GM12878 (cell line): ENCODE measurements at regions not wholly inside any gene's neighbourhood (a gene's known extent, or its start where the extent isn't known, plus 50 kb on each side); places are given as distances from the start of the nearest gene placed in this dataset.

Experiments used
- CTCF ChIP-seq, 3 experiments: IDR thresholded peaks in 2 of 3; conservative IDR thresholded peaks in 1 of 3; 2 replicates each; pipeline ENCODE4 v1.5.1; 2011; ENCODE audit warnings: low read depth in 3 of 3, low read length in 3 of 3, mild to moderate bottlenecking in 3 of 3, control low read depth in 2 of 3, moderate library complexity in 2 of 3, inconsistent platforms in 1 of 3, mixed read lengths in 1 of 3; ENCODE audit not compliant: control insufficient read depth in 2 of 3, insufficient read depth in 1 of 3; ENCODE audit errors: extremely low read depth in 1 of 3
- E2F8 ChIP-seq: fragments of 450-650 bp; IDR thresholded peaks from 2 replicates; pipeline ENCODE4 v1.6.1; 2018; ENCODE audit warnings: mild to moderate bottlenecking, low read depth, moderate library complexity; ENCODE audit not compliant: partially characterized antibody
- MTA3 ChIP-seq: IDR thresholded peaks from 2 replicates; pipeline ENCODE4 v1.6.1; 2012; ENCODE audit warnings: low read length, inconsistent platforms, borderline replicate concordance
- NFIC ChIP-seq: IDR thresholded peaks from 2 replicates; pipeline ENCODE4 v1.6.1; 2012; ENCODE audit warnings: low read depth, mild to moderate bottlenecking, inconsistent platforms, low read length, moderate library complexity
- TCF12 ChIP-seq: IDR thresholded peaks from 2 replicates; pipeline ENCODE4 v1.6.1; 2011; ENCODE audit warnings: low read depth, mild to moderate bottlenecking, low read length
- ZNF24 ChIP-seq: fragments of 450-650 bp; IDR thresholded peaks from 2 replicates; pipeline ENCODE4 v1.6.1; 2017; ENCODE audit warnings: antibody characterized with exemption, mild to moderate bottlenecking
- ZNF274 ChIP-seq: IDR thresholded peaks from one replicate; pipeline ENCODE4 v1.8.0; 2011; ENCODE audit not compliant: insufficient read length, insufficient read depth
- ZNF592 ChIP-seq: fragments of 450-650 bp; IDR thresholded peaks from 2 replicates; pipeline ENCODE4 v1.6.1; 2017; ENCODE audit warnings: mild to moderate bottlenecking, moderate library complexity

GRCh38 chr20:7195704-7196103, 428.2 kb downstream of the BMP2 start (continued):
- TF ChIP-seq ZNF592 = no peak
- TF ChIP-seq NFIC = no peak
- TF ChIP-seq TCF12 = no peak
- no peak for TF ChIP-seq E2F8
- no peak for TF ChIP-seq MTA3
- no peak for TF ChIP-seq ZNF24
- no peak for TF ChIP-seq CTCF (IDR thresholded peaks at IDR 0.05 in 2 of 3, conservative IDR thresholded peaks at IDR 0.05 in 1 of 3; ENCODE audit: control insufficient read depth in 2 of 3, extremely low read depth in 1 of 3, insufficient read depth in 1 of 3, low read depth in 3 of 3, low read length in 3 of 3)
- TF ChIP-seq ZNF274 = no peak
